HCT116 (cell line): ENCODE measurements at regions not wholly inside any gene's neighbourhood (a gene's known extent, or its start where the extent isn't known, plus 50 kb on each side); places are given as distances from the start of the nearest gene placed in this dataset.

Experiments
- ATAC-seq: fragments of 200-7000 bp; cut with Tn5 transposase; 2 replicates; pipeline ENCODE4 v1.9.1; 2020; ENCODE audit warnings: mild to moderate bottlenecking, moderate library complexity
- BruUV-seq: library from RNA; stranded (reverse); fragments of 400-500 nt; replicated peaks from 2 replicates; lab custom pipeline; 2021; lab: Mats Ljungman, UMichigan
- CTCF ChIA-PET: fragments of 300-600 bp; sonication (Branson Sonifier 250); formaldehyde crosslinking; loops from one replicate; lab custom pipeline; 2021; ENCODE audit warnings: antibody characterized with exemption; lab: Charles Lee
- POLR2A ChIA-PET: fragments of 300-600, 350-600 bp; sonication (Branson Sonifier 250); formaldehyde crosslinking; loops from one replicate; lab custom pipeline; 2021; ENCODE audit warnings: antibody characterized with exemption; lab: Charles Lee
- RAD21 ChIA-PET, 2 experiments: fragments of 300-600 bp; sonication (Branson Sonifier 250); formaldehyde crosslinking; loops; one replicate each; lab custom pipeline; 2023; ENCODE audit warnings: low total read pairs in 2 of 2; ENCODE audit not compliant: uncharacterized antibody in 2 of 2, unreplicated experiment in 2 of 2, low non-redundant PET in 1 of 2; lab: Charles Lee
- DNase-seq: peaks from one replicate; pipeline ENCODE4 v3.0.0-alpha.2; 2010; ENCODE audit warnings: low read depth, low spot score
- H2AFZ ChIP-seq: fragments of 200-600 bp; shearing (Covaris generic), sonication (generic); 2 replicates; pipeline ENCODE4 v1.6.1; 2017; ENCODE audit warnings: low read depth, mixed run types, mixed read lengths, antibody characterized with exemption, low read length; ENCODE audit not compliant: poor library complexity, severe bottlenecking
- H3K27ac ChIP-seq: 2 replicates; pipeline ENCODE4 v1.5.1; 2012; ENCODE audit warnings: low read depth, low read length
- H3K27me3 ChIP-seq: fragments of 200-600 bp; sonication (generic); 2 replicates; pipeline ENCODE4 v1.6.1; 2016; ENCODE audit warnings: mixed run types, low read length, mixed read lengths; ENCODE audit not compliant: insufficient read depth
- H3K36me3 ChIP-seq, 2 experiments: fragments of 200-500 bp in 1 of 2; fragments of 200-600 bp in 1 of 2; sonication (Bioruptor generic) in 1 of 2; sonication (generic) in 1 of 2; 2 replicates each; pipeline versions ENCODE4 v1.5.1 to v1.6.1; 2014 to 2016; ENCODE audit warnings: low read length in 2 of 2, inconsistent platforms in 1 of 2, mixed read lengths in 1 of 2, mixed run types in 1 of 2; ENCODE audit not compliant: insufficient read depth in 2 of 2, control insufficient read depth in 1 of 2
- H3K4me1 ChIP-seq, 2 experiments: fragments of 200-600 bp in 1 of 2; sonication (generic) in 1 of 2; 2 replicates each; pipeline versions ENCODE4 v1.5.1 to v1.6.1; 2012 to 2017; ENCODE audit warnings: low read length in 2 of 2, inconsistent platforms in 1 of 2, mild to moderate bottlenecking in 1 of 2, mixed read lengths in 1 of 2, mixed run types in 1 of 2, moderate library complexity in 1 of 2; ENCODE audit not compliant: insufficient read depth in 2 of 2, control insufficient read depth in 1 of 2
- H3K4me2 ChIP-seq: fragments of 200-600 bp; sonication (generic); 2 replicates; pipeline ENCODE4 v1.6.1; 2017; ENCODE audit warnings: mixed run types, low read length, mixed read lengths
- H3K4me3 ChIP-seq, 2 experiments: fragments of 200-600 bp in 1 of 2; sonication (generic) in 1 of 2; replicated peaks in 1 of 2; 2 replicates each; pipeline ENCODE4 v1.5.1; 2011 to 2016; ENCODE audit warnings: low read length in 2 of 2, control low read depth in 1 of 2, low read depth in 1 of 2, mild to moderate bottlenecking in 1 of 2, mixed read lengths in 1 of 2, mixed run types in 1 of 2
- H3K79me2 ChIP-seq: fragments of 200-600 bp; sonication (generic); 2 replicates; pipeline ENCODE4 v1.6.1; 2017; ENCODE audit warnings: mild to moderate bottlenecking, mixed run types, low read length, moderate library complexity, mixed read lengths; ENCODE audit not compliant: insufficient read depth
- H3K9ac ChIP-seq: fragments of 200-600 bp; sonication (generic); 2 replicates; pipeline ENCODE4 v1.6.1; 2016; ENCODE audit warnings: low read length, mixed read lengths
- H3K9me2 ChIP-seq: fragments of 200-600 bp; sonication (generic), shearing (Covaris generic); 2 replicates; pipeline ENCODE4 v1.6.1; 2017; ENCODE audit warnings: mixed run types, mild to moderate bottlenecking, moderate library complexity; ENCODE audit not compliant: insufficient read depth
- H3K9me3 ChIP-seq, 2 experiments: fragments of 200-500 bp in 1 of 2; fragments of 200-600 bp in 1 of 2; sonication (Bioruptor generic) in 1 of 2; sonication (generic) in 1 of 2; 2 replicates each; pipeline ENCODE4 v1.6.1; 2014 to 2017; ENCODE audit warnings: low read length in 2 of 2, mixed read lengths in 2 of 2, inconsistent platforms in 1 of 2, low read depth in 1 of 2, mild to moderate bottlenecking in 1 of 2, mixed run types in 1 of 2, moderate library complexity in 1 of 2; ENCODE audit not compliant: control insufficient read depth in 1 of 2, insufficient read depth in 1 of 2
- H4K20me1 ChIP-seq: fragments of 200-600 bp; sonication (generic), shearing (Covaris generic); 2 replicates; pipeline ENCODE4 v1.6.1; 2017; ENCODE audit warnings: mixed run types, mild to moderate bottlenecking, moderate library complexity; ENCODE audit not compliant: insufficient read depth
- CBX3 ChIP-seq: IDR thresholded peaks from 2 replicates; pipeline ENCODE4 v1.6.1; 2012; ENCODE audit warnings: low read depth
- CEBPB ChIP-seq: IDR thresholded peaks from 2 replicates; pipeline ENCODE4 v1.6.1; 2012; ENCODE audit warnings: low read depth
- EGR1 ChIP-seq: IDR thresholded peaks from 2 replicates; pipeline ENCODE4 v1.6.1; 2012; ENCODE audit warnings: low read depth
- ELF1 ChIP-seq: IDR thresholded peaks from 2 replicates; pipeline ENCODE4 v1.6.1; 2012; ENCODE audit warnings: low read depth, borderline replicate concordance
- EZH2 ChIP-seq: fragments of 200-600 bp; sonication (generic); IDR thresholded peaks from 2 replicates; pipeline ENCODE4 v1.6.1; 2017; ENCODE audit warnings: antibody characterized with exemption, mixed run types
- FOSL1 ChIP-seq: IDR thresholded peaks from 2 replicates; pipeline ENCODE4 v1.6.1; 2012; ENCODE audit warnings: low read depth
- JUND ChIP-seq: IDR thresholded peaks from 2 replicates; pipeline ENCODE4 v1.6.1; 2012
- MAX ChIP-seq: IDR thresholded peaks from 2 replicates; pipeline ENCODE4 v1.6.1; 2012
- POLR2A ChIP-seq: IDR thresholded peaks from 2 replicates; pipeline ENCODE4 v1.7.0; 2011; ENCODE audit warnings: borderline replicate concordance; ENCODE audit not compliant: insufficient read depth, insufficient read length; ENCODE audit errors: extremely low read depth
- RAD21 ChIP-seq: IDR thresholded peaks from 2 replicates; pipeline ENCODE4 v1.6.1; 2012; ENCODE audit warnings: low read depth, mild to moderate bottlenecking
- SIN3A ChIP-seq: IDR thresholded peaks from 2 replicates; pipeline ENCODE4 v1.6.1; 2012; ENCODE audit warnings: low read depth
- SP1 ChIP-seq: IDR thresholded peaks from 2 replicates; pipeline ENCODE4 v1.6.1; 2012; ENCODE audit warnings: low read depth
- SRF ChIP-seq: IDR thresholded peaks from 2 replicates; pipeline ENCODE4 v1.6.1; 2012; ENCODE audit warnings: low read depth
- TCF7L2 ChIP-seq: IDR thresholded peaks from 2 replicates; pipeline ENCODE4 v1.7.0; 2011; ENCODE audit warnings: borderline replicate concordance, inconsistent platforms; ENCODE audit not compliant: insufficient read depth, insufficient read length; ENCODE audit errors: extremely low read depth
- YY1 ChIP-seq: IDR thresholded peaks from 2 replicates; pipeline ENCODE4 v1.6.1; 2011; ENCODE audit warnings: low read length, low read depth, moderate library complexity, mild to moderate bottlenecking; ENCODE audit not compliant: insufficient replicate concordance; ENCODE audit errors: extremely low read depth
- ZFX ChIP-seq: fragments of 450-650 bp; IDR thresholded peaks from 2 replicates; pipeline ENCODE4 v1.6.1; 2017
- intact Hi-C: fragments of 100-400 bp; cut with micrococcal nuclease; formaldehyde crosslinking; loops from 2 replicates; pipeline ENCODE4 v1.10.0; 2022

DNA sequence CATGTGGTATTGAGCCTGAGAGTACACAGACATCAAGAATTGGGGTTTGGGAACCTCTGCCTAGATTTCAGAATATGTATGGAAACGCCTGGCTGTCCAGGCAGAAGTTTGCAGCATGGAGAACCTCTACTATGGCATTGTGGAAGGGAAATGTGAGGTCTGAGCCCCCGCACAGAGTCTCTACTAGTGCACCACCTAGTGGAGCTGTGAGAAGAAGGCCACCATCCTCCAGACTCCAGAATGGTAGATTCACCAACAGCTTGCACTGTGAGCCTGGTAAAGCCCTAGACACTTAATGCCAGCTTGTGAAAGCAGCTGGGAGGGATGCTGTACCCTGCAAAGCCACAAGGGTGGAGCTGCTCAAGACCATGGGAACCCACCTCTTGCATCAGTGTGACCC, 658.2 kb downstream of the HACE1 start (continued):
- no peak for TF ChIP-seq FOSL1

GRCh38 chr6:104187616-104188015, 672.1 kb downstream of the HACE1 start:
- no peaks in the 10 kb centered on the region for H4K20me1 ChIP-seq
- H3K4me2 ChIP-seq: no peak overlapping the region
- CTCF ChIA-PET: no interaction called here
- H3K4me1 ChIP-seq: no peaks in the 10 kb centered on the region
- no peak overlapping the region for H2AFZ ChIP-seq
- intact Hi-C loops: no loop called here
- H3K4me3 ChIP-seq: no peak overlapping the region
- H3K9me2 ChIP-seq: no peaks in the 10 kb centered on the region
- BruUV-seq: no TSS peak
- no peaks in the 10 kb centered on the region for H3K79me2 ChIP-seq
- H3K9ac ChIP-seq: no peak overlapping the region
- POLR2A ChIA-PET: no interaction called here
- ATAC-seq: no peak
- no peak overlapping the region for H3K27ac ChIP-seq
- DNase-seq: no peak
- H3K9me3 ChIP-seq: no peaks in the 10 kb centered on the region
- no peaks in the 10 kb centered on the region for H3K27me3 ChIP-seq
- TF ChIP-seq SP1 (no peak), ZFX (no peak), CEBPB (no peak), CBX3 (no peak), JUND (no peak)
- TF ChIP-seq, all 23 proteins: peak for 0
- H3K36me3 ChIP-seq: no peaks in the 10 kb centered on the region
- RAD21 ChIA-PET: no interaction called here

GRCh38 chr6:104186831-104187230, 672.9 kb downstream of the HACE1 start:
- H3K4me2 ChIP-seq: no peak overlapping the region

More at GRCh38 chr6:104186831-104187230, 672.9 kb downstream of the HACE1 start:
- H3K9me3 ChIP-seq: no peaks in the 10 kb centered on the region
- DNase-seq: no peak
- CTCF ChIA-PET: no interaction called here
- no peaks in the 10 kb centered on the region for H3K27me3 ChIP-seq
- no peaks in the 10 kb centered on the region for H3K9me2 ChIP-seq
- no peak overlapping the region for H3K27ac ChIP-seq
- no peak overlapping the region for H2AFZ ChIP-seq
- intact Hi-C loops: no loop called here
- no peaks in the 10 kb centered on the region for H3K79me2 ChIP-seq
- no peak overlapping the region for H3K9ac ChIP-seq
- RAD21 ChIA-PET: no interaction called here
- BruUV-seq: no TSS peak
- no peaks in the 10 kb centered on the region for H3K4me1 ChIP-seq
- TF ChIP-seq ELF1 (no peak), MAX (no peak), CBX3 (no peak), EZH2 (no peak), SRF (no peak), ZFX (no peak), RAD21 (no peak), TCF7L2 (no peak), YY1 (no peak), EGR1 (no peak), SIN3A (no peak), POLR2A (no peak)
- POLR2A ChIA-PET: no interaction called here
- no peaks in the 10 kb centered on the region for H3K36me3 ChIP-seq
- H3K4me3 ChIP-seq: no peak overlapping the region
- ATAC-seq: no peak
- H4K20me1 ChIP-seq: no peaks in the 10 kb centered on the region
